SKM-1 treated with dmso at 0.1 percent for 144 hours (cell line): ENCODE measurements at regions not wholly inside any gene's neighbourhood (a gene's known extent, or its start where the extent isn't known, plus 50 kb on each side); places are given as distances from the start of the nearest gene placed in this dataset.
A peak's percentile ranks its signal among the peaks of the same experiment; 100 is the strongest.

Source experiments
- DNase-seq: peaks from one replicate; lab custom pipeline; 2025; ENCODE audit not compliant: unreplicated experiment; lab: John Stamatoyannopoulos, UW

- no peak for DNase-seq
Measured at GRCh38 chr4:104763554-104764222, 269.0 kb upstream of the CXXC4 start.

GRCh38 chr4:104766676-104767075 lies 272.0 kb upstream of the CXXC4 start:
- no peak for DNase-seq

GRCh38 chr4:104772849-104773248 lies 278.2 kb upstream of the CXXC4 start:
- no peak for DNase-seq

DNA sequence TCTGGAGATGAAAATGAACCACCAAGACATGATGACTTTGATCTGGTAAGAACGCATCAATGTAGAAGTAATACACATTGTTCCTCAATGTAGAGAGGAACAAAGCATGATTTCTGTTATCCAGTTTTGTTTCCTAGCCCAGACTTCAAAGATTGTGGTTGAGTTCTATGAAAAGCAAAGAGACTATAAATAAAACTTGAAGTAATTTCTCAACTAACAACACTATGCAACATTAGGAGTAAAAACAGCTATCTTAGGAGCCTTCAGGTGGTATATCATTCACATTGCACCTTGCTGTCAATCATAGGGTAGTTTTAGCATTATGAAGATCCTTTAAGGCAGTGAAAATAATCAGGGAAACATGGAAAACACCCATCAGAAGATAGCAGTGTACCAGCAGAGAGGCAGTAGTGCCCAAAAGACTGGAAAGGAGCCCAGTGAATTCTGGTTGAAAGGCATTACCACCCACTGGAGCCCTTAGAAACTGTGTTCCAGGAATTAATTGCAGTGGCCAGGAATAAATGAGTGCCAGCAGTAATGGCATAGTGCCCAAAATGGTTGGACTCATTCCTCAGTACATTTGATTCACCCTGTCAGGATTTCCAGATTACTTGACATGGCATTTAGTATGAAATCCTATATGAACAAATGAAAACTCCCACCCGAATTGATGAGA lies 300.7 kb upstream of the CXXC4 start:
- DNase-seq = no peak

DNA sequence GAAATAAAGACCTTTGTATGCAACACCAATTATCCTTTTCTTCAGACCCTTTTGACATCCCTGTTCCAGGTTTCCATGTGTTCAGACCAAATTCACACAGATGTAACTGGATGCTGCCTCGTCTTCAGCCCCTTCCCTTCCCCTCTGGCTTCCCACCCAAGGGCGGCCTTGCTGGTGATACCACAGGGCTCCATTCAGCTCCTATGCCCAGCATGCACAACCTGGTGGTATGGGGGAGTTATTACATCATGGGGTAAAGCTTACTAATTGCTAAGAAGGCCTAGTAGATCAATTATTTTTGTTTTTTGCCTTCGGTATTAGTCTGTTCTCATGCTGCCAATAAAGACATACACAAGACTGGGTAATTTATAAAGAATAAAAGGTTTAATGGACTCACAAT lies 317.0 kb upstream of the CXXC4 start:
- DNase-seq = no peak

DNA sequence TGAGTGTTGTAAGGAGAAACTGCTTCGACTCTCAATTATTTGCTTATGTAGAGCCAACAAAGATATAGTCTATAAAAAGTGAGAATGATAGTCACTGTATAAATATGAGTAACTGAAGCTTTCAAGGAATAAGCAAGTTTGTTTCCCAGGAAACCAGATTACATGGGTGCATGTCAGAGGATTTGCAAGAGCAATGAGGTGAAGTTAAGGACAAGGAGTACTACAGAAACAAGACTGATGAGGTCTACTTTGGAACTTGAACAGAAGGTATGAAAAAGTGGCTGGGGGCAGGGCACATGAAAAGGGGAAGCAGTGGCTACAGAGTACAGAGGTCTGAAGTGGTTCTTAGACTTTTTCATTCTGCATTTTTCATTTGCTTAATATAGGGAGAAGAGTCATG lies 321.0 kb upstream of the CXXC4 start:
- DNase-seq = no peak

DNA sequence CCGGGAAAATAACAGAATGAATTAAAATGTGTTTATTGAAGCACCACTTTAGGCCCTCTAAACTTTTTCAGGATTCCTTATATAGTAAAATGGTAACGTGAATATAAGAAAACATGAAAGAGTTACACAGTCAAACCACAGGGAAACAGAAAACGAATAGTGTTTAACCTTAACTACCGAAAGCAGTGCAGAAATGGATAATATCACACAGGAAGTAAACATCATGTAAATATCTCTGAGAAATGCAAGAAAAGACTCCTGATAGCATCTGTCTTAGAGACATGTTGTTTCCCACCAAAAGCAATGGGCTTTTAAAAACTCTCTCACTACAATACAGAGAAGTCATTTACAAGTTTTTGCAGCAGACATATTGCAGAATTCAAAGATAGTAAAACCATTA lies 323.9 kb upstream of the CXXC4 start:
- DNase-seq = no peak

- DNase-seq = no peak
Measured at GRCh38 chr4:104826171-104826570, 320.5 kb upstream of the TET2 start.

DNA sequence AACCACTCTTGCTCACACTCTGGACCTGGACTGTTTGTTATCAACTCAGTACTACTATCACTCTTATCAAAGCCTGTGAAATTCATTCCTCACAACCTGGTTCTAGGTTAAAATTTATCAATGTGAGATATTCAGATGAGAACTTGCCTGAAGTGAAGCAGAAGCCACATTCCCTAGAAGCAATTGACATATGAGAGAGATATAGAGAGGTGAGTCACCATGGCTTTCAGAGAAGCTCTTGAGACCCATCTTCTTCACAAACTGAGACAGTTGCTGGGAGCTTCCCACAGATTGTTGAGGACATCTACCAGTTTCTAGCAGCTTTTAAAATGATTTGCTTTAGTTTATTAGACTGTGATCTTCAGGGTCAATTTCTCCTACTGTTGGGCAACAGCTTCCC lies 316.9 kb upstream of the TET2 start:
- DNase-seq = no peak

DNA sequence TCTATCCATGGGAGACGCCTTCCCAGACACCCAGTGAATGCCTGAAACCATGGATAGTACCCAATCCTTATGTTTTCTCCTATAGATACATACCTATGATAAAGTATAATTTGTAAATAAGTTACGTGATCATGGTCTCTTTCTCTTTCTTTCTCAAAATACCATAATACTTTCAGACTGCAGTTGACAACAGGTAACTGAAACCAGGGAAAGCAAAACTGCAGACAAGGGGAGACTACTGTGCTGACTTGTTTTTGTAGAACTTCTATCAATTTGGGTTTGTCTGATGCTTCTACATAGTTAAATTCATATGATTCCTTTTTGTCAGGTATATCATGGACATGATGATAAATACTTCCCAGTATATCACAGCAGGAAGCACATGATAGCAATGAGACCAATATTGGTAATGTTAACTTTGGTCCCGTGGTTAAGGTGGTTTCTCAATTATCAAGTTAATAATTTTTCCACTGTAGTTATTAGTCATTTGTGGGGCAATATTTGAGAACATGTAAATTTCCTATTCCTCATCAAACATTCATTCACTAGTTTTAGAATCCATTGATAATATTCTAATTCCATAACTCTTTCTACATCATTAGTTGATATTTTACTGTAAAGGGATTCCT lies 298.0 kb upstream of the TET2 start:
- no peak for DNase-seq

- DNase-seq = no peak
Measured at GRCh38 chr4:104859601-104860237, 287.0 kb upstream of the TET2 start.

- DNase-seq = peak; percentile 71
Measured at GRCh38 chr4:104860238-104861123, 286.2 kb upstream of the TET2 start.

DNA sequence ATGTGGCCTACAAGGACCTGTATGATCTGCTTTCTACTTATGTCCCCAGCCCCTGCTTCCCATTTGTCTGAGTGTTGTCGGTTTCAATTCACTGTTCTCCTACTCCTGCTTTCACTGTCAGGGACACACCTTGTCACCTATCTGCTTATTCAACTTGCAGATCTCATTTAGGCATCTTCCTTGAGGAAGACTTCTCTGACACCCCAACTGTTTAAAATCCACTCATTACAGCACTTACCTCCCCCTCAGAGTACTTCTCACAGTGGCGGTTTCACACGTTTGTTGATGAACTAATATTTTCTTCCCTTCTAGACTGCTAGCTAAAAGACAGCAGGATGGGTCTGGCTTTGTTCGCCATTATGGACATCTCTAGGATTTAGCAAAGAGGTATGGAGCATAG lies 279.9 kb upstream of the TET2 start:
- no peak for DNase-seq

GRCh38 chr4:104868533-104868932 lies 278.1 kb upstream of the TET2 start:
- no peak for DNase-seq

- no peak for DNase-seq
Measured at GRCh38 chr4:104868958-104869357, 277.7 kb upstream of the TET2 start.

- peak; percentile 49 for DNase-seq
Measured at GRCh38 chr4:104869831-104870230, 276.8 kb upstream of the TET2 start.

- peak; percentile 10 for DNase-seq
Measured at GRCh38 chr4:104870495-104871233, 276.0 kb upstream of the TET2 start.

- DNase-seq = no peak
Measured at GRCh38 chr4:104878936-104879335, 267.7 kb upstream of the TET2 start.

GRCh38 chr4:104879367-104879766 lies 267.3 kb upstream of the TET2 start:
- no peak for DNase-seq

DNA sequence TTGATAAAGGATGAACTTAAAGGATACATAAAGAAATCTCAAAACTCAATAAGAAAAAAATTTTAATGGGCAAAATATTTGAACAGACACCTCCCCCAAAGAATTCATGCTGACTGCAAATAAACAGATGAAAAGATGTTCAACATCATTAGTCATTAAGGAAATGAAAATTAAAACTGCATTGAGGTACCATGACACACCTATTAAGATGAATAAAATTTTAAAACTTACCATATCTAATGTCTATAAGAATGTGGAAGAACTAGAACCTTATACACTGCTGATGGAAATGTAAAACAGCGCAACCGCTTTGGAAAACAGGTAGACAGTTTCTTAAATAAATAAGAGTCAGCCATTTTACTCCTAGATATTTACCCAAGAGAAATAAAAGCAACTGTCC lies 266.8 kb upstream of the TET2 start:
- no peak for DNase-seq
